ENCODE measurements at regions not wholly inside any gene's neighbourhood (a gene's known extent, or its start where the extent isn't known, plus 50 kb on each side); places are given as distances from the start of the nearest gene placed in this dataset.

DNA sequence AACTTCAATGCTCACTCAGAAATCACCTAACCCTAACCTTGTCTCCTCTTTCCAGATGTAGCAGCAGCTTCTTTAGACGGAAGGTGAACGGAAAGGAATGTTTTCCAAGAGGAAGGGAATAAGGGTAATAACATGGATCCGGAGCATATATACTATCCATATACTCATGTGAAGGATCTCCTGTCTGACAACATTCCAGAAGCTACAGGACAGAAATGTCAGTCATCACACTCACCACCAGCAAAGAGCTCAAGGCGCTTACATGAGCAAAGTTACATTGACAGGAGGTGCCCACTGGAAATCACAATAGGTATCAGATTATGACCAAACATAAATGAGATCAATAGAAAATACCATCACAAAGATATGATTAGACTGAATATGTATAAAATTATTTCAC is 122.1 kb upstream of the CCDC28A start:
- Histone ChIP-seq H3K9me3 (no peaks in the 10 kb centered on the region), H3K4me1 (ENCODE audit: control insufficient read depth in 1 of 2, insufficient read depth in 1 of 2, low read depth in 1 of 2, low read length in 1 of 2) (no peaks in the 10 kb centered on the region), H3K27me3 (no peaks in the 10 kb centered on the region), H3K36me3 (no peaks in the 10 kb centered on the region), H3K27ac (no peak overlapping the region), H3K4me3 (ENCODE audit: low read depth in 1 of 2, low read length in 1 of 2) (no peak overlapping the region)
- TF ChIP-seq, protein P1, sequence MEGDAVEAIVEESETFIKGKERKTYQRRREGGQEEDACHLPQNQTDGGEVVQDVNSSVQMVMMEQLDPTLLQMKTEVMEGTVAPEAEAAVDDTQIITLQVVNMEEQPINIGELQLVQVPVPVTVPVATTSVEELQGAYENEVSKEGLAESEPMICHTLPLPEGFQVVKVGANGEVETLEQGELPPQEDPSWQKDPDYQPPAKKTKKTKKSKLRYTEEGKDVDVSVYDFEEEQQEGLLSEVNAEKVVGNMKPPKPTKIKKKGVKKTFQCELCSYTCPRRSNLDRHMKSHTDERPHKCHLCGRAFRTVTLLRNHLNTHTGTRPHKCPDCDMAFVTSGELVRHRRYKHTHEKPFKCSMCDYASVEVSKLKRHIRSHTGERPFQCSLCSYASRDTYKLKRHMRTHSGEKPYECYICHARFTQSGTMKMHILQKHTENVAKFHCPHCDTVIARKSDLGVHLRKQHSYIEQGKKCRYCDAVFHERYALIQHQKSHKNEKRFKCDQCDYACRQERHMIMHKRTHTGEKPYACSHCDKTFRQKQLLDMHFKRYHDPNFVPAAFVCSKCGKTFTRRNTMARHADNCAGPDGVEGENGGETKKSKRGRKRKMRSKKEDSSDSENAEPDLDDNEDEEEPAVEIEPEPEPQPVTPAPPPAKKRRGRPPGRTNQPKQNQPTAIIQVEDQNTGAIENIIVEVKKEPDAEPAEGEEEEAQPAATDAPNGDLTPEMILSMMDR (IDR thresholded peaks at IDR 0.05): no peak

DNA sequence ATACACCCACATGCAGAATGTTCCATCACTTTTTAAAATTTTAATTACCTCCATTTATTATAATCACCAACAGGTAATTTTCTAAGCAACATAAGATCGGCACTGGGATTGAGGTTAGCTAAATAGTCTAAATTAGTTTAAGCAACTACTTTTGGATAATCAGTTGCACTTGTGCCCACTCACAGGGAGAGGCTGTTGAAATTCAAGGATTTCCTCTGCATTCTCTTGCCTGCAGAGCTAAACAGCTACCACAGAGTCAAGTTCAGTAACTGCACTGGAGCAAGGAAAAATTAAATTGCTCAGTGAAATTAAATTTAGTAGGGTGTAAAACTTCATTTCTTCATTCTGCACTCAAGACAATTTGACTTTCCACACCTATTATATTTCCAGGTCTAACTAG is 120.7 kb upstream of the CCDC28A start:
- Histone ChIP-seq H3K27ac (no peak overlapping the region), H3K36me3 (no peaks in the 10 kb centered on the region), H3K4me3 (ENCODE audit: low read depth in 1 of 2, low read length in 1 of 2) (no peak overlapping the region), H3K4me1 (ENCODE audit: control insufficient read depth in 1 of 2, insufficient read depth in 1 of 2, low read depth in 1 of 2, low read length in 1 of 2) (no peaks in the 10 kb centered on the region), H3K27me3 (no peaks in the 10 kb centered on the region), H3K9me3 (no peaks in the 10 kb centered on the region)
- TF ChIP-seq, protein P1 (IDR thresholded peaks at IDR 0.05): no peak

DNA sequence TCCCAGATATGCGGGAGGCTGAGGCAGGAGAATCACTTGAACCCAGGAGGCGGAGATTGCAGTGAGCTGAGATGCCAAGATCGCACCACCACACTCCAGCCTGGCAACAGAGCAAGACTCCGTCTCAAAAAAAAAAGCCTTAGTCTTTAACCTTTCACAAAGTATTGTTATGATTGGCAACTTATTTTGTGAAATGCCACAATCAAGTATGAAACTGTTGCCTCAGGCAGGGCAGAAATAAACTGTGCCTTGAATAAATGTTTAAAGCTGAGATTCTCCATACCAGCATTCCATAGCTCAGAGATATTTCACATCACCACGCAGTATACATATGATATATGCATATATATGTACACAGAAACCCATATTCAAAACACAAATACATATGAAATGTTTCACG is 120.1 kb upstream of the CCDC28A start:
- H3K4me3 ChIP-seq (ENCODE audit: low read depth in 1 of 2, low read length in 1 of 2): no peak overlapping the region
- H3K36me3 ChIP-seq: no peaks in the 10 kb centered on the region
- no peaks in the 10 kb centered on the region for H3K9me3 ChIP-seq
- no peaks in the 10 kb centered on the region for H3K27me3 ChIP-seq
- H3K27ac ChIP-seq: no peak overlapping the region
- TF ChIP-seq, protein P1 (IDR thresholded peaks at IDR 0.05): no peak
- no peaks in the 10 kb centered on the region for H3K4me1 ChIP-seq (ENCODE audit: control insufficient read depth in 1 of 2, insufficient read depth in 1 of 2, low read depth in 1 of 2, low read length in 1 of 2)

DNA sequence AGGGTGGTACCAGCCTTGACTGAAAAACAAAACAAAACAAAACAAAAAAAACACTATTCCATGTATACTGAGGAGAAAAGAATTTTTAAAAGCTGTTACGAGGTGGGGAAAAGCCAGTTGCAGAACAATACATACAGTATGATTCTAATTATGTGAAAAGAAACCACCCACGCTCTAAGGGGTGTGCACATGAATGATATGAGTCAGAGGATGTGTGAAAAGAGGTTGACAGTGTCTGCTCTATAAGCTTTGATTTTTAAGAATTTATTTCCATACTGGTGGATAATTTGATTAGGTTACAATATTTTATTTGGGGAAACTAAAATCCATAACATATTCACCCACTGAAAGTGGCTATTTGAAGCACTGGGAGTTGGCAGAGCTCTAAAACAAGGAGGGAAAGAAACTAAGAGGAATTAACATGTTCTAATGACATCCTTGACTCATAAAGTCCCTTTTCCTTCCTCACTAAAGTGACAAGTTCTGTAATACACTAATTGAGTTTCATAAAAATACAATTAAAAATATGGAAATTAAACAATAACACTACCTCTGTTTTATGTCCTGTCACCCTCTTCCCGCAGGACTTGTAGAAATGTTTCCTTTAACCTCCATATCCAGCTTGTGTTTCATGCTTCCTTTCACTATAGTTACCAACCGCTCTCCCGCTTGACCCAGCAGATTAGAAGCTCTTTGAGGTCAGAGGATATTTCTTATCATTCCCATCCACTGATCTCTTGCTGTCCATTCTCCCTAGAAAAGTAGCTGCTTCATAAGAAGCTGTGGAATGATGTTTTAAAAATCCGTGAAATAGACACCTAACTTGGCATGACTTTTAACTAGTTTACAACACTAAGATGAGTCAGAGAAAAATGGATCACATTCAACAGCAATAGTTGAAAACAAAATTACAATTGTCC is 118.6 kb upstream of the CCDC28A start:
- no peaks in the 10 kb centered on the region for H3K4me1 ChIP-seq (ENCODE audit: control insufficient read depth in 1 of 2, insufficient read depth in 1 of 2, low read depth in 1 of 2, low read length in 1 of 2)
- H3K4me3 ChIP-seq (ENCODE audit: low read depth in 1 of 2, low read length in 1 of 2): no peak overlapping the region

DNA sequence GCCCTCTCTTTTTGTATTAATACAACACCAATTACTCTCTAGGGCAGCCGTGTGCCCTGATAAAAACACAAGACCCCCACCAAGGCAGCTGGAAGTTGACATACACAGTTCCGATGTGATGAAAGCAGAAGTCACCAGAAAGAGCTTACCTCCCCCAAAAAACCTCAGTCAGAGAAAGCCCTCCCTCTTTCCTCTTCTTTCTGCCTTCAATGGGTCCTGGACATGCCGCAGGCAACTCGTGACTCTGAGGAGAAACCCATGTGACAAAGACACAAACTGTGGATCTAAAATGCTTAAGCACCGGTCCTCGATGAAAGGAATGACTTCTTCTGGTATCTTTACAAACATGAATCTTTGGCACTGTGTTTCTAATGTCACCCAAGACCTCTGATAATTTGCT is 117.7 kb upstream of the CCDC28A start:
- Histone ChIP-seq H3K27ac (no peak overlapping the region), H3K27me3 (no peaks in the 10 kb centered on the region), H3K4me1 (ENCODE audit: control insufficient read depth in 1 of 2, insufficient read depth in 1 of 2, low read depth in 1 of 2, low read length in 1 of 2) (no peaks in the 10 kb centered on the region), H3K4me3 (ENCODE audit: low read depth in 1 of 2, low read length in 1 of 2) (no peak overlapping the region), H3K9me3 (no peaks in the 10 kb centered on the region), H3K36me3 (no peaks in the 10 kb centered on the region)
- TF ChIP-seq, protein P1 (IDR thresholded peaks at IDR 0.05): no peak

More for the DNA sequence above, 118.6 kb upstream of the CCDC28A start:
- Histone ChIP-seq H3K27ac (no peak overlapping the region), H3K9me3 (no peaks in the 10 kb centered on the region), H3K27me3 (no peaks in the 10 kb centered on the region), H3K36me3 (no peaks in the 10 kb centered on the region)
- TF ChIP-seq, protein P1 (IDR thresholded peaks at IDR 0.05): no peak
